ENCODE measurements at regions not wholly inside any gene's neighbourhood (a gene's known extent, or its start where the extent isn't known, plus 50 kb on each side); places are given as distances from the start of the nearest gene placed in this dataset.

- H3K4me3 ChIP-seq (ENCODE audit: low read depth, low read length), result no peak overlapping the region
- DNase-seq (ENCODE audit: low read depth, low spot score), result no peak
- TF ChIP-seq, protein P1, sequence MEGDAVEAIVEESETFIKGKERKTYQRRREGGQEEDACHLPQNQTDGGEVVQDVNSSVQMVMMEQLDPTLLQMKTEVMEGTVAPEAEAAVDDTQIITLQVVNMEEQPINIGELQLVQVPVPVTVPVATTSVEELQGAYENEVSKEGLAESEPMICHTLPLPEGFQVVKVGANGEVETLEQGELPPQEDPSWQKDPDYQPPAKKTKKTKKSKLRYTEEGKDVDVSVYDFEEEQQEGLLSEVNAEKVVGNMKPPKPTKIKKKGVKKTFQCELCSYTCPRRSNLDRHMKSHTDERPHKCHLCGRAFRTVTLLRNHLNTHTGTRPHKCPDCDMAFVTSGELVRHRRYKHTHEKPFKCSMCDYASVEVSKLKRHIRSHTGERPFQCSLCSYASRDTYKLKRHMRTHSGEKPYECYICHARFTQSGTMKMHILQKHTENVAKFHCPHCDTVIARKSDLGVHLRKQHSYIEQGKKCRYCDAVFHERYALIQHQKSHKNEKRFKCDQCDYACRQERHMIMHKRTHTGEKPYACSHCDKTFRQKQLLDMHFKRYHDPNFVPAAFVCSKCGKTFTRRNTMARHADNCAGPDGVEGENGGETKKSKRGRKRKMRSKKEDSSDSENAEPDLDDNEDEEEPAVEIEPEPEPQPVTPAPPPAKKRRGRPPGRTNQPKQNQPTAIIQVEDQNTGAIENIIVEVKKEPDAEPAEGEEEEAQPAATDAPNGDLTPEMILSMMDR (IDR thresholded peaks at IDR 0.05; ENCODE audit: insufficient read depth, low read length, missing control alignments), result no peak
- ChIA-PET POLR2A (no interaction called here), CTCF (interaction anchor here (1.5 kb wide), 1 partner anchor 233 kb away, joined by 5 read pairs; no protein-coding TSS in a partner anchor)
These were observed 257.9 kb upstream of the PITRM1 start for GRCh38 chr10:3430501-3430900.

- ChIA-PET POLR2A (no interaction called here), CTCF (interaction anchor here (1.1 to 1.5 kb wide), 2 partner anchors 13 to 232 kb away, joined by 3 to 5 read pairs; no protein-coding TSS in a partner anchor)
- no peak for DNase-seq (ENCODE audit: low read depth, low spot score)
- no peak overlapping the region for H3K4me3 ChIP-seq (ENCODE audit: low read depth, low read length)
- TF ChIP-seq, protein P1 (IDR thresholded peaks at IDR 0.05; ENCODE audit: insufficient read depth, low read length, missing control alignments), result no peak
These were observed 257.1 kb upstream of the PITRM1 start for GRCh38 chr10:3429676-3430075.

- TF ChIP-seq, protein P1 (IDR thresholded peaks at IDR 0.05; ENCODE audit: insufficient read depth, low read length, missing control alignments), result no peak
- H3K4me3 ChIP-seq (ENCODE audit: low read depth, low read length), result no peak overlapping the region
- no peak for DNase-seq (ENCODE audit: low read depth, low spot score)
- CTCF ChIA-PET, result interaction anchor here (1.1 kb wide), 1 partner anchor 14 kb away, joined by 3 read pairs; no protein-coding TSS in a partner anchor
- POLR2A ChIA-PET, result no interaction called here
These were observed 256.2 kb upstream of the PITRM1 start for GRCh38 chr10:3428826-3429225.

DNA sequence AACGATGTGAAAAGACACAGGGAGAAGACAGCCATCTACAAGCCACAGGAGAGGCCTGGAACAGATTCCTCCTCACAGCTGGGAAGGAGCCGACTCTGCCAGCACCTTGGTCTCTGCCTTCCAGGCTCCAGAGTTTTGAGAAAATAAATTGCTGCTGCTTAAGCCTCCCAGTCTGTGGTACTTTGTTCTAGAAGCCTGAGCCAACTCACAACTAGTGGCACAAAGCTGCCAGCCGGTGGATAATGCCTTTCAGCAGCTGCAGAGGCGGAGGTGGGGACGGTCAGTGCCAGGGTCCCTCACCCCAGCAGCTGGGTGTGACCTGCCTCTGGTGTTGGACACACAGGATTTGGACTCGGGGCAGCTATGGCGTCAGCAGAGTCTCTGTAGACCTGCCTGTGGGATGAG is 255.4 kb upstream of the PITRM1 start:
- ChIA-PET CTCF (interaction anchor here (1.2 kb wide), 1 partner anchor 231 kb away, joined by 3 read pairs; no protein-coding TSS in a partner anchor), POLR2A (no interaction called here)
- no peak for DNase-seq (ENCODE audit: low read depth, low spot score)
- TF ChIP-seq, protein P1 (IDR thresholded peaks at IDR 0.05; ENCODE audit: insufficient read depth, low read length, missing control alignments), result no peak
- H3K4me3 ChIP-seq (ENCODE audit: low read depth, low read length), result no peak overlapping the region

- ChIA-PET POLR2A (no interaction called here), CTCF (interaction anchor here (1.0 to 1.2 kb wide), 2 partner anchors 11 to 230 kb away, joined by 3 read pairs; no protein-coding TSS in a partner anchor)
- DNase-seq (ENCODE audit: low read depth, low spot score), result no peak
- H3K4me3 ChIP-seq (ENCODE audit: low read depth, low read length), result no peak overlapping the region
- TF ChIP-seq, protein P1 (IDR thresholded peaks at IDR 0.05; ENCODE audit: insufficient read depth, low read length, missing control alignments), result no peak
These were observed 254.8 kb upstream of the PITRM1 start for GRCh38 chr10:3427347-3427746.

GRCh38 chr10:3426190-3426845 is 253.7 kb upstream of the PITRM1 start:
- ChIA-PET CTCF (interaction anchor here (1.0 kb wide), 1 partner anchor 10 kb away, joined by 3 read pairs; no protein-coding TSS in a partner anchor), POLR2A (interaction anchor here (0.6 to 0.7 kb wide), 2 partner anchors 929 to 1302 kb away, joined by 3 to 4 read pairs; no protein-coding TSS in a partner anchor)
- TF ChIP-seq, protein P1 (IDR thresholded peaks at IDR 0.05; ENCODE audit: insufficient read depth, low read length, missing control alignments), result no peak
- peak; percentile 61 for DNase-seq (ENCODE audit: low read depth, low spot score)
- no peak overlapping the region for H3K4me3 ChIP-seq (ENCODE audit: low read depth, low read length)

Data from AG04449 (cell line).